Type B pancreatic cell (in vitro differentiated cells): ENCODE measurements at regions not wholly inside any gene's neighbourhood (a gene's known extent, or its start where the extent isn't known, plus 50 kb on each side); places are given as distances from the start of the nearest gene placed in this dataset.
"Not testable (repeated sequence)": the region's sequence is repeated elsewhere in the genome, so short reads cannot be mapped to it uniquely, and the experiment has no call there.

Source experiments
- DNase-seq: peaks from one replicate; pipeline ENCODE4 v3.0.0; 2021; ENCODE audit warnings: mixed read lengths; ENCODE audit not compliant: unreplicated experiment; ENCODE audit errors: extremely low spot score
- H3K27ac Mint-ChIP-seq: 2 replicates; pipeline ENCODE4 v1.8.0; 2021; ENCODE audit warnings: mild to moderate bottlenecking, mixed read lengths
- H3K27me3 Mint-ChIP-seq: 2 replicates; pipeline ENCODE4 v1.8.0; 2021; ENCODE audit warnings: mixed read lengths
- H3K36me3 Mint-ChIP-seq: 2 replicates; pipeline ENCODE4 v1.8.0; 2021; ENCODE audit warnings: mixed read lengths
- H3K4me1 Mint-ChIP-seq: one replicate; pipeline ENCODE4 v1.8.0; 2021; ENCODE audit warnings: mixed read lengths; ENCODE audit not compliant: unreplicated experiment
- H3K4me3 Mint-ChIP-seq: 2 replicates; pipeline ENCODE4 v1.8.0; 2021; ENCODE audit warnings: mild to moderate bottlenecking, mixed read lengths
- H3K9me3 Mint-ChIP-seq: 2 replicates; pipeline ENCODE4 v1.8.0; 2021; ENCODE audit warnings: mixed read lengths
- CTCF ChIP-seq: fragments of 200-600 bp; sonication (generic); conservative IDR thresholded peaks from 2 replicates; pipeline ENCODE4 v1.5.0; 2021; ENCODE audit warnings: antibody characterized with exemption, mild to moderate bottlenecking

- H3K9me3 Mint-ChIP-seq, result peaks cover 3% of the 10 kb centered on the region
- H3K36me3 Mint-ChIP-seq, result no peaks in the 10 kb centered on the region
- no peaks in the 10 kb centered on the region for H3K4me1 Mint-ChIP-seq
- H3K4me3 Mint-ChIP-seq, result no peak overlapping the region
- no peaks in the 10 kb centered on the region for H3K27me3 Mint-ChIP-seq
- no peak for TF ChIP-seq CTCF
- no peak for DNase-seq
- H3K27ac Mint-ChIP-seq, result no peak overlapping the region
Observed at GRCh38 chr13:93038187-93038586, 188.4 kb upstream of the GPC6 start.

GRCh38 chr13:93039131-93039530 is 187.5 kb upstream of the GPC6 start:
- H3K4me1 Mint-ChIP-seq, result no peaks in the 10 kb centered on the region
- DNase-seq, result no peak
- no peaks in the 10 kb centered on the region for H3K36me3 Mint-ChIP-seq
- no peak for TF ChIP-seq CTCF
- no peaks in the 10 kb centered on the region for H3K27me3 Mint-ChIP-seq
- no peak overlapping the region for H3K4me3 Mint-ChIP-seq
- H3K27ac Mint-ChIP-seq, result no peak overlapping the region
- H3K9me3 Mint-ChIP-seq, result peaks cover 3% of the 10 kb centered on the region

- H3K4me1 Mint-ChIP-seq, H3K36me3 Mint-ChIP-seq, H3K27ac Mint-ChIP-seq: not testable (repeated sequence)
Observed at GRCh38 chr13:93041566-93041965, 185.0 kb upstream of the GPC6 start.

GRCh38 chr13:93045836-93046235 is 180.8 kb upstream of the GPC6 start:
- DNase-seq, result no peak
- Mint-ChIP-seq H3K27ac (no peak overlapping the region), H3K4me3 (no peak overlapping the region), H3K27me3 (no peaks in the 10 kb centered on the region), H3K4me1 (no peaks in the 10 kb centered on the region), H3K9me3 (peaks cover 4% of the 10 kb centered on the region), H3K36me3 (no peaks in the 10 kb centered on the region)
- no peak for TF ChIP-seq CTCF

More at GRCh38 chr13:93041566-93041965, 185.0 kb upstream of the GPC6 start:
- H3K4me3 Mint-ChIP-seq, H3K27me3 Mint-ChIP-seq, DNase-seq, H3K9me3 Mint-ChIP-seq: not testable (repeated sequence)

- Mint-ChIP-seq H3K27me3 (peaks cover 3% of the 10 kb centered on the region), H3K36me3 (no peaks in the 10 kb centered on the region), H3K4me3 (no peak overlapping the region), H3K27ac (no peak overlapping the region), H3K9me3 (no peaks in the 10 kb centered on the region), H3K4me1 (peaks cover 3% of the 10 kb centered on the region)
- TF ChIP-seq CTCF, result no peak
- no peak for DNase-seq
Observed at GRCh38 chr13:93055233-93055632, 171.4 kb upstream of the GPC6 start.

GRCh38 chr13:93058301-93058700 is 168.3 kb upstream of the GPC6 start:
- no peak overlapping the region for H3K4me3 Mint-ChIP-seq
- peaks cover 3% of the 10 kb centered on the region for H3K4me1 Mint-ChIP-seq
- TF ChIP-seq CTCF, result no peak
- no peak overlapping the region for H3K27ac Mint-ChIP-seq
- H3K36me3 Mint-ChIP-seq, result no peaks in the 10 kb centered on the region
- peaks cover 3% of the 10 kb centered on the region for H3K27me3 Mint-ChIP-seq
- DNase-seq, result no peak
- no peaks in the 10 kb centered on the region for H3K9me3 Mint-ChIP-seq
